LoVo (cell line): ENCODE measurements at regions not wholly inside any gene's neighbourhood (a gene's known extent, or its start where the extent isn't known, plus 50 kb on each side); places are given as distances from the start of the nearest gene placed in this dataset.

Experiments used
- DNase-seq: peaks from one replicate; pipeline ENCODE4 v3.0.0-alpha.2; 2016; ENCODE audit warnings: low spot score

GRCh38 chr22:47282851-47283250, 520.4 kb downstream of the TBC1D22A start:
- DNase-seq: no peak

- DNase-seq: no peak
Measured at GRCh38 chr22:47282366-47282765, 519.9 kb downstream of the TBC1D22A start.

GRCh38 chr22:47281126-47282106, 519.0 kb downstream of the TBC1D22A start:
- no peak for DNase-seq

- no peak for DNase-seq
Measured at GRCh38 chr22:47280301-47280700, 517.9 kb downstream of the TBC1D22A start.

GRCh38 chr22:47279746-47280145, 517.3 kb downstream of the TBC1D22A start:
- no peak for DNase-seq

GRCh38 chr22:47279337-47279736, 516.9 kb downstream of the TBC1D22A start:
- DNase-seq: no peak

- DNase-seq: no peak
Measured at GRCh38 chr22:47278655-47279054, 516.2 kb downstream of the TBC1D22A start.

- no peak for DNase-seq
Measured at GRCh38 chr22:47277531-47277930, 515.1 kb downstream of the TBC1D22A start.

- no peak for DNase-seq
Measured at GRCh38 chr22:47276991-47277390, 514.5 kb downstream of the TBC1D22A start.

GRCh38 chr22:47276450-47276820, 514.0 kb downstream of the TBC1D22A start:
- no peak for DNase-seq

GRCh38 chr22:47275605-47276449, 513.4 kb downstream of the TBC1D22A start:
- DNase-seq: no peak

GRCh38 chr22:47274196-47274595, 511.7 kb downstream of the TBC1D22A start:
- no peak for DNase-seq

- peak; percentile 63 for DNase-seq
Measured at GRCh38 chr22:47270463-47271135, 508.1 kb downstream of the TBC1D22A start.

GRCh38 chr22:47269516-47270088, 507.2 kb downstream of the TBC1D22A start:
- DNase-seq: no peak

GRCh38 chr22:47267513-47268282, 505.2 kb downstream of the TBC1D22A start:
- DNase-seq: no peak

- DNase-seq: no peak
Measured at GRCh38 chr22:47266329-47266728, 503.9 kb downstream of the TBC1D22A start.

- DNase-seq: no peak
Measured at GRCh38 chr22:47260551-47260950, 498.1 kb downstream of the TBC1D22A start.

- DNase-seq: no peak
Measured at GRCh38 chr22:47259990-47260389, 497.5 kb downstream of the TBC1D22A start.

GRCh38 chr22:47259049-47259448, 496.6 kb downstream of the TBC1D22A start:
- DNase-seq: no peak

GRCh38 chr22:47257976-47258375, 495.5 kb downstream of the TBC1D22A start:
- DNase-seq: no peak

GRCh38 chr22:47257566-47257965, 495.1 kb downstream of the TBC1D22A start:
- no peak for DNase-seq
